H1 (cell line): ENCODE measurements at regions not wholly inside any gene's neighbourhood (a gene's known extent, or its start where the extent isn't known, plus 50 kb on each side); places are given as distances from the start of the nearest gene placed in this dataset.

Experiments used
- CTCF ChIA-PET: fragments of 300-600 bp; sonication (Branson Sonifier 250); formaldehyde crosslinking; loops from one replicate; lab custom pipeline; 2021; ENCODE audit not compliant: partially characterized antibody; lab: Charles Lee
- POLR2A ChIA-PET: fragments of 300-600 bp; sonication (Branson Sonifier 250); formaldehyde crosslinking; loops from one replicate; lab custom pipeline; 2021; ENCODE audit warnings: inconsistent platforms; ENCODE audit not compliant: partially characterized antibody; lab: Charles Lee
- DNase-seq, 2 experiments: peaks; one replicate each; pipeline versions ENCODE4 v3.0.0 to v3.0.0-alpha.2; 2010 to 2022; ENCODE audit warnings: low spot score in 2 of 2, low read depth in 1 of 2, mixed read lengths in 1 of 2
- FAIRE-seq: peaks from 2 replicates; lab custom pipeline; 2011; peaks lifted over from hg19 to GRCh38; lab: Jason Lieb, UNC
- H2AFZ ChIP-seq: 2 replicates; pipeline ENCODE4 v1.8.1; 2012; ENCODE audit warnings: low read length, inconsistent platforms
- H2AK5ac ChIP-seq: 2 replicates; pipeline ENCODE4 v1.6.1; 2013; ENCODE audit warnings: low read depth, low read length
- H2BK120ac ChIP-seq: replicated peaks from 2 replicates; pipeline ENCODE3; 2013; ENCODE audit warnings: low read depth, low read length, inconsistent platforms
- H2BK12ac ChIP-seq: 2 replicates; pipeline ENCODE4 v1.6.1; 2013; ENCODE audit warnings: low read depth, low read length
- H2BK15ac ChIP-seq: 2 replicates; pipeline ENCODE4 v1.6.1; 2013; ENCODE audit warnings: low read length
- H2BK20ac ChIP-seq: 2 replicates; pipeline ENCODE4 v1.6.1; 2013; ENCODE audit warnings: low read length
- H2BK5ac ChIP-seq: 2 replicates; pipeline ENCODE4 v1.6.1; 2013; ENCODE audit warnings: low read depth, low read length
- H3K14ac ChIP-seq: 2 replicates; pipeline ENCODE4 v1.6.1; 2013; ENCODE audit warnings: inconsistent platforms; ENCODE audit not compliant: insufficient read length
- H3K18ac ChIP-seq: 2 replicates; pipeline ENCODE4 v1.6.1; 2013; ENCODE audit warnings: low read length; ENCODE audit errors: extremely low read depth
- H3K23ac ChIP-seq: 2 replicates; pipeline ENCODE4 v1.6.1; 2013; ENCODE audit warnings: inconsistent platforms; ENCODE audit not compliant: insufficient read length
- H3K23me2 ChIP-seq: 2 replicates; pipeline ENCODE4 v1.6.1; 2013; ENCODE audit warnings: low read depth, low read length
- H3K27ac ChIP-seq: 2 replicates; pipeline ENCODE4 v1.6.1; 2011; ENCODE audit warnings: low read depth, low read length, inconsistent platforms
- H3K27me3 ChIP-seq, 4 experiments: replicated peaks in 1 of 4; 1 replicate in 1 of 4; 2 replicates in 3 of 4; pipeline versions ENCODE4 v1.6.1 to v1.8.1; 2011 to 2013; ENCODE audit warnings: low read length in 3 of 4, mild to moderate bottlenecking in 3 of 4, inconsistent platforms in 2 of 4, mixed read lengths in 2 of 4, moderate library complexity in 1 of 4; ENCODE audit not compliant: control insufficient read depth in 3 of 4, insufficient read depth in 3 of 4; ENCODE audit errors: extremely low read depth in 1 of 4
- H3K36me3 ChIP-seq, 4 experiments: 2 replicates each; pipeline versions ENCODE4 v1.6.1 to v1.8.1; 2011 to 2013; ENCODE audit warnings: mild to moderate bottlenecking in 4 of 4, low read length in 3 of 4, moderate library complexity in 2 of 4, control low read depth in 1 of 4, inconsistent platforms in 1 of 4; ENCODE audit not compliant: insufficient read depth in 4 of 4, control insufficient read depth in 2 of 4
- H3K4ac ChIP-seq: replicated peaks from 2 replicates; pipeline ENCODE3; 2013; ENCODE audit warnings: low read length, low read depth, mixed read lengths, inconsistent platforms; ENCODE audit not compliant: insufficient read length
- H3K4me1 ChIP-seq, 4 experiments: replicated peaks in 1 of 4; 1 replicate in 1 of 4; 2 replicates in 3 of 4; pipeline versions ENCODE4 v1.6.1 to v1.8.1; 2011 to 2013; ENCODE audit warnings: low read length in 3 of 4, inconsistent platforms in 2 of 4, mixed read lengths in 1 of 4; ENCODE audit not compliant: insufficient read depth in 4 of 4, control insufficient read depth in 3 of 4
- H3K4me2 ChIP-seq, 2 experiments: 2 replicates each; pipeline versions ENCODE4 v1.6.1 to v1.8.1; 2011 to 2013; ENCODE audit warnings: low read depth in 2 of 2, low read length in 2 of 2, control low read depth in 1 of 2, inconsistent platforms in 1 of 2, mild to moderate bottlenecking in 1 of 2; ENCODE audit not compliant: insufficient read depth in 1 of 2
- H3K4me3 ChIP-seq, 4 experiments: fragments of 200-600, 300-600 bp in 1 of 4; sonication (generic), shearing (Covaris generic), sonication (Bioruptor Twin) in 1 of 4; 2 replicates each; pipeline versions ENCODE4 v1.5.1 to v1.8.1; 2011 to 2016; ENCODE audit warnings: low read length in 4 of 4, low read depth in 3 of 4, control low read depth in 2 of 4, inconsistent platforms in 2 of 4, mild to moderate bottlenecking in 2 of 4, mixed read lengths in 1 of 4, moderate library complexity in 1 of 4; ENCODE audit not compliant: insufficient read depth in 2 of 4; ENCODE audit errors: extremely low read depth in 1 of 4
- H3K56ac ChIP-seq: replicated peaks from 2 replicates; pipeline ENCODE3; 2013; ENCODE audit warnings: low read depth, mild to moderate bottlenecking, mixed read lengths, low read length, inconsistent platforms; ENCODE audit not compliant: insufficient read length
- H3K79me1 ChIP-seq: 2 replicates; pipeline ENCODE4 v1.6.1; 2013; ENCODE audit warnings: low read depth, low read length, control low read depth
- H3K79me2 ChIP-seq, 2 experiments: 2 replicates each; pipeline versions ENCODE4 v1.6.1 to v1.8.1; 2012 to 2013; ENCODE audit warnings: low read length in 2 of 2, mild to moderate bottlenecking in 2 of 2, inconsistent platforms in 1 of 2; ENCODE audit not compliant: insufficient read depth in 2 of 2, control insufficient read depth in 1 of 2
- H3K9ac ChIP-seq, 4 experiments: replicated peaks in 1 of 4; 1 replicate in 1 of 4; 2 replicates in 3 of 4; pipeline versions ENCODE4 v1.6.1 to v1.8.1; 2011 to 2013; ENCODE audit warnings: low read depth in 3 of 4, low read length in 3 of 4, control low read depth in 2 of 4, mild to moderate bottlenecking in 2 of 4, moderate library complexity in 2 of 4, inconsistent platforms in 1 of 4; ENCODE audit errors: extremely low read depth in 1 of 4
- H3K9me3 ChIP-seq, 2 experiments: 2 replicates each; pipeline versions ENCODE4 v1.6.1 to v1.8.1; 2012 to 2013; ENCODE audit warnings: mild to moderate bottlenecking in 2 of 2, moderate library complexity in 2 of 2, control low read depth in 1 of 2, inconsistent platforms in 1 of 2, low read depth in 1 of 2, low read length in 1 of 2, mixed read lengths in 1 of 2; ENCODE audit not compliant: insufficient read depth in 2 of 2
- H4K20me1 ChIP-seq, 2 experiments: replicated peaks in 1 of 2; 2 replicates each; pipeline versions ENCODE3 to v1.8.1; 2011 to 2013; ENCODE audit warnings: inconsistent platforms in 2 of 2, low read length in 2 of 2, mild to moderate bottlenecking in 1 of 2; ENCODE audit not compliant: insufficient read depth in 2 of 2, control insufficient read depth in 1 of 2
- H4K5ac ChIP-seq: 2 replicates; pipeline ENCODE4 v1.6.1; 2013; ENCODE audit warnings: low read length, low read depth, mixed read lengths, inconsistent platforms; ENCODE audit not compliant: insufficient read length
- H4K8ac ChIP-seq: 2 replicates; pipeline ENCODE4 v1.8.0; 2013; ENCODE audit warnings: mild to moderate bottlenecking, moderate library complexity, low read length, inconsistent platforms; ENCODE audit not compliant: insufficient read depth; ENCODE audit errors: extremely low read depth
- H4K91ac ChIP-seq: replicated peaks from 2 replicates; pipeline ENCODE3; 2013; ENCODE audit warnings: low read length, mixed read lengths, inconsistent platforms; ENCODE audit not compliant: insufficient read length
- CBX8 ChIP-seq: fragments of 300-800, 300-1000 bp; sonication (generic); IDR thresholded peaks from 2 replicates; pipeline ENCODE4 v1.7.1; 2016; ENCODE audit warnings: low read depth, low read length, borderline replicate concordance
- EZH2 ChIP-seq: fragments of 200-600 bp; sonication (generic); IDR thresholded peaks from 2 replicates; pipeline ENCODE4 v1.7.1; 2012; ENCODE audit warnings: low read depth, mild to moderate bottlenecking, moderate library complexity, low read length, inconsistent platforms; ENCODE audit not compliant: severe bottlenecking
- NANOG ChIP-seq: IDR thresholded peaks from 2 replicates; pipeline ENCODE4 v1.6.1; 2011; ENCODE audit warnings: low read length, low read depth, mild to moderate bottlenecking, inconsistent platforms; ENCODE audit not compliant: insufficient read depth, poor library complexity, severe bottlenecking
- PHF8 ChIP-seq: fragments of 200-600 bp; sonication (generic); conservative IDR thresholded peaks from 2 replicates; pipeline ENCODE4 v1.7.1; 2012; ENCODE audit warnings: low read depth, mild to moderate bottlenecking, inconsistent platforms, low read length, moderate library complexity
- RBBP5 ChIP-seq: IDR thresholded peaks from 2 replicates; pipeline ENCODE4 v1.7.1; 2012; ENCODE audit warnings: low read depth, mild to moderate bottlenecking, inconsistent platforms, low read length, moderate library complexity, borderline replicate concordance
- RNF2 ChIP-seq: fragments of 200-900, 300-1000 bp; sonication (generic); IDR thresholded peaks from 2 replicates; pipeline ENCODE4 v1.7.1; 2016; ENCODE audit warnings: borderline replicate concordance, low read depth, mild to moderate bottlenecking, antibody characterized with exemption, low read length; ENCODE audit not compliant: poor library complexity, severe bottlenecking; ENCODE audit errors: missing control alignments
- SIN3A ChIP-seq, 2 experiments: IDR thresholded peaks in 1 of 2; conservative IDR thresholded peaks in 1 of 2; 2 replicates each; pipeline ENCODE4 v1.6.1; 2011 to 2012; ENCODE audit warnings: low read length in 2 of 2, improper control_type of control experiment in 1 of 2, low read depth in 1 of 2, mild to moderate bottlenecking in 1 of 2
- SRF ChIP-seq: IDR thresholded peaks from 2 replicates; pipeline ENCODE4 v1.6.1; 2011; ENCODE audit warnings: mild to moderate bottlenecking, low read depth, low read length, moderate library complexity
- WGBS, 2 experiments: shearing (Covaris generic) in 1 of 2; methylation state at CpG; one replicate each; pipeline versions ENCODE4 v1.1.6 to v1.1.7; 2013 to 2015; ENCODE audit warnings: low lambda C conversion rate in 2 of 2, mixed read lengths in 2 of 2, inconsistent platforms in 1 of 2, low coverage in 1 of 2, missing lambda C conversion rate in 1 of 2; ENCODE audit not compliant: insufficient replicate concordance in 2 of 2, insufficient coverage in 1 of 2, insufficient read length in 1 of 2; ENCODE audit errors: extremely low coverage in 1 of 2, missing lambda C conversion rate in 1 of 2; 5-methylcytosine and 5-hydroxymethylcytosine counted together
- TF ChIP-seq, protein P1 (sequence below): IDR thresholded peaks from 2 replicates; pipeline ENCODE4 v1.6.1; 2012; ENCODE audit warnings: low read length, inconsistent platforms

GRCh38 chr4:117422297-117422696 is 336.9 kb upstream of the TRAM1L1 start:
- no peak overlapping the region for H2AFZ ChIP-seq
- H2BK20ac ChIP-seq, result no peak overlapping the region
- DNase-seq (no peak), FAIRE-seq (no peak)
- H3K27ac ChIP-seq, result no peak overlapping the region
- H4K91ac ChIP-seq, result no peak overlapping the region
- H3K9ac ChIP-seq, result no peak overlapping the region
- H3K23ac ChIP-seq, result no peak overlapping the region
- no peak overlapping the region for H2BK5ac ChIP-seq
- ChIA-PET POLR2A (no interaction called here), CTCF (no interaction called here)
- no peak overlapping the region for H2BK120ac ChIP-seq
- 94% methylated on average over 5 of the region's 5 CpGs; no CpG with 5 or more reads in 1 of the 2 experiments for WGBS, 2 experiments
- H3K23me2 ChIP-seq, result no peaks in the 10 kb centered on the region; the same call in 1 of the 2 replicates
- no peaks in the 10 kb centered on the region for H4K20me1 ChIP-seq
- no peaks in the 10 kb centered on the region for H3K9me3 ChIP-seq
- H3K4me3 ChIP-seq, result no peak overlapping the region
- H3K36me3 ChIP-seq, result no peaks in the 10 kb centered on the region
- no peak overlapping the region for H3K14ac ChIP-seq
- no peak overlapping the region for H3K4me2 ChIP-seq
- H2AK5ac ChIP-seq, result no peak overlapping the region
- no peaks in the 10 kb centered on the region for H3K79me1 ChIP-seq
- H4K5ac ChIP-seq, result no peak overlapping the region
- no peak overlapping the region for H3K56ac ChIP-seq
- H3K18ac ChIP-seq, result no peak overlapping the region
- H3K4ac ChIP-seq, result no peak overlapping the region
- H4K8ac ChIP-seq, result no peak overlapping the region
- no peak overlapping the region for H2BK15ac ChIP-seq
- H3K4me1 ChIP-seq, result no peaks in the 10 kb centered on the region
- H2BK12ac ChIP-seq, result no peak overlapping the region
- no peaks in the 10 kb centered on the region for H3K79me2 ChIP-seq
- no peaks in the 10 kb centered on the region for H3K27me3 ChIP-seq
- TF ChIP-seq, protein P1, sequence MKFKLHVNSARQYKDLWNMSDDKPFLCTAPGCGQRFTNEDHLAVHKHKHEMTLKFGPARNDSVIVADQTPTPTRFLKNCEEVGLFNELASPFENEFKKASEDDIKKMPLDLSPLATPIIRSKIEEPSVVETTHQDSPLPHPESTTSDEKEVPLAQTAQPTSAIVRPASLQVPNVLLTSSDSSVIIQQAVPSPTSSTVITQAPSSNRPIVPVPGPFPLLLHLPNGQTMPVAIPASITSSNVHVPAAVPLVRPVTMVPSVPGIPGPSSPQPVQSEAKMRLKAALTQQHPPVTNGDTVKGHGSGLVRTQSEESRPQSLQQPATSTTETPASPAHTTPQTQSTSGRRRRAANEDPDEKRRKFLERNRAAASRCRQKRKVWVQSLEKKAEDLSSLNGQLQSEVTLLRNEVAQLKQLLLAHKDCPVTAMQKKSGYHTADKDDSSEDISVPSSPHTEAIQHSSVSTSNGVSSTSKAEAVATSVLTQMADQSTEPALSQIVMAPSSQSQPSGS, result no peak
- TF ChIP-seq CBX8 (no peak), SRF (no peak), RNF2 (no peak), PHF8 (no peak), EZH2 (no peak), RBBP5 (no peak), NANOG (no peak), SIN3A (conservative IDR thresholded peaks at IDR 0.05 in 1 of 2, IDR thresholded peaks at IDR 0.05 in 1 of 2; ENCODE audit: low read depth in 1 of 2, low read length in 2 of 2) (no peak)
